OCI-LY3 (cell line): ENCODE measurements at regions not wholly inside any gene's neighbourhood (a gene's known extent, or its start where the extent isn't known, plus 50 kb on each side); places are given as distances from the start of the nearest gene placed in this dataset.

ENCODE experiments used
- CTCF ChIP-seq: fragments of 200-600, 300-600 bp; sonication (generic); IDR thresholded peaks from 2 replicates; pipeline ENCODE4 v1.5.1; 2014; ENCODE audit warnings: antibody characterized with exemption, low read length, low read depth
- EZH2phosphoT487 ChIP-seq: fragments of 200-600 bp; shearing (Covaris generic); IDR thresholded peaks from 2 replicates; pipeline ENCODE4 v1.6.1; 2018; ENCODE audit warnings: antibody characterized with exemption, mixed run types, low read depth

DNA sequence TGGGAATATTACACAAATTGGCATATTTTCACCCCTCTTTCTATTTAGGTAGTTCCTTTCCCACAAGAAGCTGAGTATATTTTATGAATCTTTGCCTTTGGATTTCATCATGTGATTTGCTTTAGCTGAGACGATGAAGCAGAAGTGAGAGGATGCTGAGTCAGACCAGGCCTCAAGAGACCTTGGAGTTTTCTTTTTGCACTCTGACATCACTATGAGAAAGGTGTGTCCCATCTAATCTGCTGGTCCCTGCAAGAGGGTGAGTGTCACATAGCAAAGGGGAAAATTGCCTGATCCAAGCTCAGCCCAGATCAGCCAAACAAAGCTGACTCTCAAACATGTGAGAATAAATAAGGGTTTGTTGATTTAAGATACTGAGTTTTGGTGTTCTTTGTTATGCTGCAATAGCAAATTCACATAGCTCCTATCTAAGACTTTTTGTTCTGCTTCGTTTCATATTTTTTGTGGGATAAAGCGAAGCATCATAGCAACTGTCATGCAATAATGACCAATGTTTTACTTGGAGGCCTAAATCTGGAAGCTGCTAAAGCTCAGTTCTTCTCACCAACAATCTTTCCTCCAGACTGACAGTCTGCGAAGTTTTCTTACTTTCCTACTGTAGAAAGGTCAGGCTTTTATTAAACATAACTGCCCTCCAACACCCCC is 176.9 kb downstream of the PDHA2 start:
- TF ChIP-seq CTCF (no peak), EZH2phosphoT487 (no peak)
